GM12872 (cell line): ENCODE measurements at regions not wholly inside any gene's neighbourhood (a gene's known extent, or its start where the extent isn't known, plus 50 kb on each side); places are given as distances from the start of the nearest gene placed in this dataset.

Experiments used
- TF ChIP-seq, protein P1 (sequence below): IDR thresholded peaks from 3 replicates; pipeline ENCODE4 v1.5.1; 2011; ENCODE audit warnings: low read depth, mild to moderate bottlenecking, low read length, moderate library complexity; ENCODE audit not compliant: insufficient read depth

DNA sequence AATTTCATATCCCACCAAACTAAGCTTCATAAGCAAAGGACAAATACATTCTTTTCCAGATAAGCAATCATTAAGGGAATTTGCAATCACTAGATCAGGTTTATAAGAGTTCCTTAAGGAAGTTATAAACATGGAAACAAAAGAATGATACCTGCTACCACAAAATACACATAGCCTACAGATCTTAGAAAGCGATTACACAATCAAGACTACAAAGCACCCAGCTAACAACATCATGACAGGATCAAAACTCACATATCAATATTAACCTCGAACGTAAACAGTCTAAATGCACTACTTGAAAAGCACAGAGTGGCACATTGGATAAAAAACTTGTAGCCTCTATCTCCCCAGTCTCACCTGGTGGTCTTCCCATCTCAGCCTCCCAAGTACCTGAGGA lies 512.4 kb upstream of the PTGER4 start:
- TF ChIP-seq, protein P1, sequence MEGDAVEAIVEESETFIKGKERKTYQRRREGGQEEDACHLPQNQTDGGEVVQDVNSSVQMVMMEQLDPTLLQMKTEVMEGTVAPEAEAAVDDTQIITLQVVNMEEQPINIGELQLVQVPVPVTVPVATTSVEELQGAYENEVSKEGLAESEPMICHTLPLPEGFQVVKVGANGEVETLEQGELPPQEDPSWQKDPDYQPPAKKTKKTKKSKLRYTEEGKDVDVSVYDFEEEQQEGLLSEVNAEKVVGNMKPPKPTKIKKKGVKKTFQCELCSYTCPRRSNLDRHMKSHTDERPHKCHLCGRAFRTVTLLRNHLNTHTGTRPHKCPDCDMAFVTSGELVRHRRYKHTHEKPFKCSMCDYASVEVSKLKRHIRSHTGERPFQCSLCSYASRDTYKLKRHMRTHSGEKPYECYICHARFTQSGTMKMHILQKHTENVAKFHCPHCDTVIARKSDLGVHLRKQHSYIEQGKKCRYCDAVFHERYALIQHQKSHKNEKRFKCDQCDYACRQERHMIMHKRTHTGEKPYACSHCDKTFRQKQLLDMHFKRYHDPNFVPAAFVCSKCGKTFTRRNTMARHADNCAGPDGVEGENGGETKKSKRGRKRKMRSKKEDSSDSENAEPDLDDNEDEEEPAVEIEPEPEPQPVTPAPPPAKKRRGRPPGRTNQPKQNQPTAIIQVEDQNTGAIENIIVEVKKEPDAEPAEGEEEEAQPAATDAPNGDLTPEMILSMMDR = no peak

DNA sequence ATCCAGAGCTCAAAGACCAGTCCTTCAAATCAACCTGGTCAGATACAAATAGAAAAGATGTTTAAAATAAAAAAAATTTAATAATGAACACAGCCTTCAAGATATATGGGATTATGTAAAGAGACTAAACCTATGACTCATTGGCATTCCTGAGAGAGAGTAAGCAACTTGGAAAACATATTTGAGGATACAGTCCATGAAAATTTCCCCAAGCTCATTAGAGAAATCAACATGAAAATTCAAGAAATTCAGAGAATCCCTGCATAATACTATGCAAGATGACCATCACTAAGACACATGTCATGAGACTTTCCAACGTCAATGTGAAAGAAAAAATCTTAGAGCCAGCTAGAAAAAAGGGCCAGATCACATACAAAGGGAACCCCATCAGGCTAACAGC lies 512.9 kb upstream of the PTGER4 start:
- TF ChIP-seq, protein P1 = no peak

DNA sequence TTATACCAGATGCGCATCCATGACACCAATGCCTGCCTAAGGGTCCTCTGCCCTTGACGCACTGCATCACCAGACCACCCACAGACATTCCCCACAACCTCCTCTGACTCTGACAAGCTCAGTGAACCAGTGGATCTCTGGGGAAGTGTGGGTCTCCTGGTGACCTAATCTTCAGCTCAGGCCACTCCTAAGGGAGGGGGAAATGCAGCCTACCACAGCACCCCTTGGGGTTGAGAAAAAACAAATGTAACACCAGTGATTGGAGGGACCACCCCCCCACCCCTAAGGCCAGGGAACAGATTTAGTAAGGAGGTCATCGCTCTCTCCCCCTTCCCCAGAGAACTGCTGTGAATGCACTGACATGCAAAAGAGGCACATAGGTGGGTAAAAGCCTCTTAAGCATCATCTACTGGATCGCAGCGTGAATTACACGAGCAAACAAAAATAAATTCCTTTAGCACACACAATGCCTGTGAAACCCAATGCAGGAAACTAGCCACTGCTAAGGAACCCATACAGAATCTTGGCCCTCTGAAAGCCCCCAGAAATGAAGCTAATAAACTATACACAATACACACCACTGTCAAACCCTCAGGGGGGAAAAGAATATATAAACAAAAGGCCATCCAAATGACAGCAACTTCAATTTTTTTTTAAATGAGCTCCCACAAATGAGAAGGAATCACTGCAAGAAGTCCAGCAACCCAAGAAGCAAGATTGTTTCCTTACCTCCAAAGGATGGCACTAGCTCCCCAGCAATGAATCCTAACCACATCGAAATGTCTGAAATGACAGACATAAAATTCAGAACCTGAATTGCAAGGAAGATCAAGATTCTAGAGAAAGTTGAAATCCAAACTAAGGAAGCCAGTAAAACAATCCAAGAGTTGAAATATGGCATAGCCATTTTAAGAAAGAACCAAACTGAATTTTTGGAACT lies 513.7 kb upstream of the PTGER4 start:
- TF ChIP-seq, protein P1 = no peak; the same call in 2 of the 3 replicates

DNA sequence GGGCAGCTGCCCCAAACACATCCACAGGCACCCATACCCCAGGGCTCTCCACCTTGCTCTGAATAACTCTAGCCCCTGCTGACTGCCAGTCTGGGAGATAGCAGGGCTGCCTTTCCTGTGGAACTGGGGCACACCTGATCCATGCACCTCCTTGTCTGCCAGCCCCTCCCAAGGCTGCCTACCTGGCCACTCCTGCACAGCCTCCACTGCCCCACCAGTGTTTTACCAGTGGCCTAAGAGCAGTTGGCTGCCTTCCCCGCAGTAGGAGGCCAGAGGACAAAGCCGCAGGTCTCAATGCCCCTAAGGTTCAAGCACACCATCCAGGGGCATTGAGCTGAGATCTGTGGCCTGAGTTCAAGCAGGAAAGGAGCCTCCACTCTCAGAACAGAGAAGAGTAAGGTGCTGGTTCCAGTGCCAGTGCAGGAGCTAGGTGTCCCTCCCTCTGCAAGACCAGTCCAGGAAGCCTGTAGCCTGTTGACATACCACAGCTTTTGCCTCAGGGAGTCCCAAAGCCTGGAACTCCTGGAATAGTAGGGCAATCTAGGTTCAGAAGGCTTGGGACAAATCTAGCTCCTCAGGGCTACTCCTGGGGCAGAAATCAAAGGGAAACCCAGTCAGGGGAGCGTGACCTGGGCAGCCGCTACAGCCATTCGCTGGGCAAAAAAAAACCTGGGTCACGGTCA lies 514.5 kb upstream of the PTGER4 start:
- TF ChIP-seq, protein P1 = no peak

DNA sequence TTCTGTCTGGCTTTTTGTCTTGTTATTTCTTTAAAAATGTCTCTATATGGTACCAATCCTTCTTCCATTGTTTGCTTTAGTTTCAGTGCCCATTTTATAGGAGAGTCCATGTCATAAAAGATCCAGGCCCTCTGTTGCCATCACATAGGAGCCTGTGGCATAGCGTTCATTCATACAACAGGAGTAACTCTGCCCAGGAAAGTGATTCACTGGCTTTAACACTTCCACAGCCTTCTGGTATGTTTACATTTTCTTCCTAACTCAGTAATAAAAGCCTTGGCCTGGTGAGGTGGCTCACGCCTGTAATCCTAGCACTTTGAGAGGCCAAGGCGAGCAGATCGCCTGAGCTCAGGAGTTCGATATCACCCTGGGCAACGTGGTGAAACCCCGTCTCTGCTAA lies 519.3 kb upstream of the PTGER4 start:
- TF ChIP-seq, protein P1 = no peak

DNA sequence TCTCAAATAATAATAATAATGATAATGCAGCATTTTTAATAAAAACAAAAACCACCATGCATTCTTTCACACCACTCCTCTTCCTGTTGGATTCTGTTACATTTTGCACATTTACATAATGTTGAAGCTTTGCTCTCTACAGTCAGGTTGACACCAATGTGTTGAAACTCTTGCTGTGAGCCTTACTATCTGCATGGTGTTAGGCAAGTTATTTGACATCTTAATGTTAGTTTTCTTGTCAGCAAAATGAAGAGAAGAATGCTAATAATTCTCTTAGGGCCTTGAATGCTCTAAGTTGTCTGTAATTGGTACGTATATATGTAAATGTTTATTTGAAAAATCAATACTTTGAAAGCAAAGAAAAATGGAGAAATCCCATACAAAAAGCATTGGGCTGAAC lies 525.5 kb upstream of the PTGER4 start:
- TF ChIP-seq, protein P1 = no peak

DNA sequence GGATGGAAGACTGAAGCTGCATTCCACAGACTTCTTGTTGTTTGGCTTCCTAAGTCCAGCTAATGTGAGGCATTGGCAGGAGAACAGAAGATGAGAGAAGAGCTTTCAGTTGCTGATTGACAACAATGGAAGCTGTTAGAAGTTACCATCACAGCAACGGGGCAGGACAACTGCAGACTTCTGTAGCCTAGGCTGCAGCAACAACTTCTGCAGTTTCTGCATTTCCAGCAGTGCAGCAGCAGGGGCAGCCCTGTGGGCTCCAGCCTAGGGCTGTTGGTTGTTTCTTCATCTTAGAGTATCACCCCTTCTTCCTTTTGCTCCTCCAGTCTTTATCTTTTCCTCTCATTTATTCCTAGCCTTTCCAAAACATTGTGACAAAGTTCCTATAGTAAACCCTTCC lies 528.8 kb upstream of the PTGER4 start:
- TF ChIP-seq, protein P1 = no peak
